ENCODE measurements at regions not wholly inside any gene's neighbourhood (a gene's known extent, or its start where the extent isn't known, plus 50 kb on each side); places are given as distances from the start of the nearest gene placed in this dataset.
"Not testable (repeated sequence)": the region's sequence is repeated elsewhere in the genome, so short reads cannot be mapped to it uniquely, and the experiment has no call there.

DNA sequence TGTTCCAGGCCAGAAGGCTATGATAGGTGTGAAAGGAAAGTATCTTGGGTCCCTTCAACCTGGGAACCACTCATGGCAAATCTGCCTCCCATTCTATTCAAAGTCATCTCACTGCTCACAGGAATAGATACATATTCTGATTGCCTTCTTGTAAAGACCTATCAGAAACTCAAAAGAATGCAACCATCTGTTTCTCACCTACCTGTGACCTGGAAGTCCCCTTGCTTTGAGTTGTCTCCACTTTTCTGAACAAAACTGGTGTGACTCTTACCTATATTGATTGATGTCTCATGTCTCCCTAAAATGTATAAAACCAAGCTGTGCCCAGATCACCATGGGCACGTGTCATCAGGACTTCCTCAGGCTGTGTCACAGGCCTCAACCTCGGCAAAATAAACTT lies 1149.3 kb downstream of the NSUN3 start:
- no peak for DNase-seq

DNA sequence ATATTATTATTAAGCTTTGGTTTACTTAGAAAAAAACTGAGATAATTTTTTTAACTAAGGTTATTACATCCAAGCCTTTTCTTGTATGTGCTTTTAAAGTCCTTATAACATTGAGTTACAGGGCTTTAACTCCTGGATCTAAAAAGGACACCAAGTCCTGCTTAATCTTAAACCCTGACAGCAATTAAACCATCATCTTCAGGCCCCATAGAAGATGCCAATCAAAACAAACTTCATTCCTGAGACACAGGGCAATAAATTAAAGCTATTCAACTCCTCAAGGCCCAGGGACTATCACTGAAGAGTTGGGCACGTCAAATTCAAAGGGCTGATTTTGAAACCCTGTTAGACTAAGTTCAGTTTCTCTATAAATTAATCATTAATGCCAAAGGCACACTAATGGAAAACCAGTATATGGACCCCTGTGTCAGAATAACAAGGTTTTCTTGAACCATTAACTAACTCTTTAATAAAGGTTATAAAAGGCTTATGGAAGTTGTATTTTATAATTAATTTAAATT lies 1152.6 kb downstream of the NSUN3 start:
- DNase-seq: no peak

DNA sequence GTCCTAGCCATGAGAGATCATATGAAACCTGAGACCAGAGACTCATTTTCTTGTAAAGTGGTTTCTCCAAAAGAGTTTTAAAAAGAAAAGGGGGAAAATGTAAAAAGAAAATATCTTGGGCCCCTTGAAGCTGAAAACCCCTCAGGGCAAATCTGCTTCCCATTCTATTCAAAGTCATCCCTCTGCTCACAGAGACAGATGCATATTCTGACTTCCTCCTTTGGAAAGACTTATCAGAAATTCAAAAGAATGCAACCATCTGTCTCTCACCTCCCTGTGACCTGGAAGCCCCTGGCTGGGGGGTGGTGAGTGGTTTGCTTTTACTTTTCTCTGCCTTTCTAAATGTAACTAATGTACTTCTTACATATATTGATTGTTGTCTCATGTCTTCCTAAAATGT lies 1154.8 kb downstream of the NSUN3 start:
- no peak for DNase-seq

DNA sequence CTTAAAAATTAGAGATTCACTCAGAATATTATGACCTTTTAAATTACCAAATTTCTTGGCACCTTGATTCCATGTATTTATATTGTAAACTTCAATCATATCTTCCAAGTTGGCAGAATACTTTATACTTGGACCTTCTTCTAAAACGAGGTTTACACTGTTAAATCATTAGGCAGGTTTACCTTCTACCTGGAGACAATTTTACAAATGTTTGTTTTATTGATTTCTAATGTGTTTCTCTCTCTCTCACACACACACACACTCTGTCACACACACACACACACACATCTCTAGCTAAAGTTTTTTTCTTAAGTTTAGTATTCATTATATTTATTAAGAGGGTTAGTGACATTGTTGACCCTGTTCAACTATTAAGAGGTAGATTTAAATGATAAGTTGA lies 1155.6 kb downstream of the NSUN3 start:
- no peak for DNase-seq

DNA sequence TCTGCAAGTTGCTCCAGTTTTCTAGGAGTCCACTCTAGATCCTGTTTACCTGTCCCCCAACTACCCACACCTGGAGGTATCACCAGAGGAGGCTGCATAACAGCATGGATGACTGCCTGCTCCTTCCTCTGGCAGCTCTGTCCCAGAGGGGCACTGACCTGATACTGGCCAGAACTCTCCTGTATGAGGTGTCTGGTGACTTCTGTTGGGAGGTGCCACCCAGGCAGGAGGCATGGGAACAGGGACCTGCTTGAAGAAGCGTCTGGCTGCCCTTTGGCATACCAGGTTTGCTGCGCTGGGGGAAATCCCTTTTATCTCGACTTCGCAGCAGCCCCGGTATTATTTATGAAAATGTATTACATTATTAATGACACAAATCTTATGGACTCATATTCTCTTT lies 1163.6 kb downstream of the NSUN3 start:
- DNase-seq: no peak

DNA sequence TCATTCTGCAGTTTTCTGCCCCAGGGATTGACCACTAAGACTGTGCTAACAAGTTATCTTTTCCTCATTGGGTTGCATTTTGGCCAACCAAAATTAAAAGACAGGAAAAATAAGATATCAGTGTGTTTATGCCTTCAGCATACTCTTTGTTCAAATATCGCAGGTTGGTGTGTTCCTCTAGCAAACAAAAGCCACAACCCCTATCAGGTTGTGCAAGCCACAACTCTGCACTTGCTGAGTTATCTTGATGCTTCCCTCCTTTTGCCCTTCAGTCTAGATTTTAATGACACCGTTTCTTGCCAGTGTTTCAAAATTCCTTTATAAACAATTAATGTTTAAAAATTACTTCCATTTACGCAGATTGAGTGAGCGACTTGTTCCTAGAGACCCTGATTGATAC lies 1164.2 kb downstream of the NSUN3 start:
- DNase-seq: no peak

DNA sequence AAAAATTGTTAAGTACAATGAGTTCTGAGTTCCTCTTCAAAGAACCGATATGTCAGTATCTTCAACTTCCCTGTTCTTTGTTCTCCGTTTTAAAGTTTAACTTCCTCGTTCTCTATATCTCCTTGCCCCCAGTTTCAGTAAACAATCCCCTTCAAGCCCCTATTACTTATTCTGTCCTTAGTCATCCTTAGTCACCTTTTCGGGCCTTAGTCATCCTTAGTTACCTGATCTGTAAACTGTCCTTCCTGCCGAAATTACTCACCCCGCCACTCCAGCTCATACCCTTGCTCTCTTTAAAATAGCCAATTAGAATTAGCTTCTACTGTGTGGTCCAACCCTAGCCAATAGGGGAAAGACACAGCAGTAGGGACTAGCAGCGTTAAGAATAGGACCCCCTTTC lies 1165.6 kb downstream of the NSUN3 start:
- DNase-seq: no peak

DNA sequence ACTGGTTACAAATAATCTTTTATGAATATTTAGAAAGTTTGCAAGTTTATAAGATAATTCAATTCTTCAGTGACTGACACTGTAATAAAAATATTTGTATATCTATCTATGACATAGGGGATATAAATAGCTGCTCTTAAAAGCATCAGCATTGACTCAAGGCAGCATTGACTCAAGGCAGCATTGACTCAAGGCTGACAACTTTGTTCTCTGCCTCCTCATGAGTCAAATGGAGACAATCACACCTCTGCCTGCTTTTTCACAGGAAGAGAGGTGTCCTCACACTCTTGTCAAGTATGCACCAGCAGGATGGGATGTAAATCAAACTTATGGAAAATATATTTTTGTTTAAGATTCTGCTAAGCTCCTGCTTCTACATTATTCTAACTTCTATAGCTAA lies 1173.1 kb downstream of the NSUN3 start:
- DNase-seq: no peak

DNA sequence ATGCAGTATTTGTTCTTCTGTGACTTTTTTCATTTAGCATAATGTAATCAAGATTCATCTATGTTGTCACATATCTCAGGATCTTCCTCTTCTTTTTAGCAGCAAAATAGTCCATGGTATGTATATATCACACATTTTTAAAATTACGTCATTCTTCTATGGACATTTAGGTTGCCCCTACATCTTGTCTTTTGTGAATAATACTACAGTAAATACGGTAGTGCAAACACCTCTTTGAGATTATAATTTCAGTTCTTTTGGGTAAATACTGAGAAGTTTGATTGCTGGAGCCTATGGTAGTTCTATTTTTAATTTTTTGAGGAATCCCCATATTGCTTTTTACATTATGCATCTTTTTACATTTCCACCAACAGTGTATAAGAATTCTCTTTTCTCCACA lies 1174.9 kb downstream of the NSUN3 start:
- DNase-seq: no peak

DNA sequence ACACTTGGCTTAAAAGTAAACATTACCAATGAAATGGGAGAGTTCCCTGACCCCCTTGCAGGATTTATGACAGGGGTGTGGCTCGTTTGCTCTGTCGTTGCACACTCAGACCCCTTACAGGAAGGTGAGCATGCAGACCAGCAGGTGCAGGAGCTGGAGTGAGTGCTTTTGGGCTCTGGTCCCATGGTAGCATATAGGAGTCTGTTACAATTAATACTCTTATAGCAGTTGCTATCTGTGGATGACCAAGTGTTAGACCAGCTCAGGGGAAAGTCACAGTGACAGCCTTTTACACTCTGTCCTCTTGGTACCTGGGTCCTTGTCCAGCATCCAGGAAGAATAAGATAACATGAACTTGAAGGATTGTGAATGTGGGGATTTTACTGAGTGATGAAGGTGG lies 1177.5 kb downstream of the NSUN3 start:
- DNase-seq: no peak

DNA sequence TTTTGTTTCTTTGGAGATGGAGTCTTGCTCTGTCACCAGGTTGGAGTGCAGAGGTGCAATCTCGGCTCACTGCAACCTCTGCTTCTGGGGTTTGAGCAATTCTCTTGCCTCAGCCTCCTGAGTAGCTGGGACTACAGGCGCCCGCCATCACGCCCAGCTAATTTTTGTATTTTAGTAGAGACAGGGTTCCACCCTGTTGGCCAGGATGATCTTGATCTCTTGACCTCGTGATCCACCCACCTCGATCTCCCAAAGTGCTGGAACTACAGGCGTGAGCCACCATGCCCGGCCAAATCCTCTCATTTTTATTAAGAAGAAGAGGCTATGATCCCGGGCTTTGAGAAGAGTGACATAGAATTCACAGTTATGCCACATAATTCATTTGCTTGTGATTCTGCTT lies 1178.4 kb downstream of the NSUN3 start:
- DNase-seq: not testable (repeated sequence)

DNA sequence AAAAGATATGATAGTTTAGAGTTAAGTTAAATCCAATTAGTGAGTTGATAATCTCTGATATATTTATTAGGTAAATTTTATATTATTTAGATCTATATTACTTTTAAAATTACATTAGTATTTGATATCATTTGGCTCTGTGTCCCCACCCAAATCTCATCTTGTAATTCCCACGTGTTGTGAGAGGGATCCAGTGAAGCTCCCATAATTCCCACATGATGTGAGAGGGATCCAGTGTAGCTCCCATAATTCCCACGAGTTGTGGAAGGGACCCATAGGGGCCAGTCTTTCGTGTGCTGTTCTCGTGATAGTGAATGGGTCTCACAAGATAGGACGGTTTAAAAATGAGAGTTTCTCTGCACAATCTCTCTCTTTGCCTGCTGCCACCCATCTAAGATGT lies 1183.6 kb downstream of the NSUN3 start:
- DNase-seq: no peak

DNA sequence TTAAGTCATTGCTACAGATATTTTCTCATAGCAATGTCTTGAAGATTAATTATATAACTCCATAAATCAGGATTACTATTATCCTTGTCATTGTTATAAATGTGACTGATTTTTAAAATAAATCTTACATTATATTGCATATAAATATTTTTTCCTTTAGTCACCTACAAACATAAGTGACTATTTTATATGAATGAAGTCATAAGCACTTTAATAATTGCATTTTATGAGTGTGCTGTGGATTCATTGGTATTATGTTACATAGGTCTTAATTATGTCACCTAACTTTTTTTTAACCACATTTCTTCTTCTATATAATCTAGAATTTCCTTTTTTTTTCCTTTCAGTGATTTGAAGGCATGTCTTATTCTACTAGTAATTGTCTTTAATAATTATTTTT lies 1191.2 kb downstream of the NSUN3 start:
- DNase-seq: no peak

DNA sequence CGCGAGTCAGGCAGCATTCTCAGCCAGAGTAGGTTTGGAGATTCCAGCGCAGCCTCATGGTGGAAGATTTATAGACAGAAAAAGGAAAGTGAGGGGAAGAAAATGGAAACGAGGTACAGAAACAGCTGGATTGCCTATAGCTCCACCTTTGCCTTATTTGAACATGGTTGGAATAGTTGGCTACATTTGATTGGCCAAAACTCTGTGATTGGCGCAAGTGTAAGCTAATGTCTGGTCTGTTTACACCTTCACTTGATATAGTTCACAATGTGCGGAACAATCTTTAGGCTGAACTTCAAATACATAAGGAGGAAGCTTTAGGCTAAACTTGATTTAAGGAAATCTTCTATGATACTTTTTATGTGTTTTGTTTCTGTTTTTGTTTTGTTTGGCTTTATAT lies 1191.9 kb downstream of the NSUN3 start:
- no peak for DNase-seq

DNA sequence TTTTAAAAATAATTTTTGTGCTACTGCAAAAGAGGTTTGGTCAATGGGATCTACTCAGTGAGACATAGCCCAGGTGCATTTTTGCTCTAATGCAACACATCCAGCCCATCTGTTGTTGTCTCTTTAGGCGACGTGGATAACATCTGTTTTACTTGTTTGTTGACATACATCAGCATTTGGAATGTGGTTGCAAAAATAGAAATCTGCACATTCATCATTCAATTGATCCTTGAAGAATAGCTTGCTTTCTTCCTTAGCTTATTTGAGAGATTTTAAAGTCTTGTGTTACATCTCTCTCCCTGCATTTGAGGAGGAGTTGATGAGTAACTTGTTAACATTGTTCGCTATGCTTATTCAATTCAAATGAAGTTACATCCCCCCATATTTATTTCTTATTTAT lies 1202.3 kb downstream of the NSUN3 start:
- DNase-seq: no peak

DNA sequence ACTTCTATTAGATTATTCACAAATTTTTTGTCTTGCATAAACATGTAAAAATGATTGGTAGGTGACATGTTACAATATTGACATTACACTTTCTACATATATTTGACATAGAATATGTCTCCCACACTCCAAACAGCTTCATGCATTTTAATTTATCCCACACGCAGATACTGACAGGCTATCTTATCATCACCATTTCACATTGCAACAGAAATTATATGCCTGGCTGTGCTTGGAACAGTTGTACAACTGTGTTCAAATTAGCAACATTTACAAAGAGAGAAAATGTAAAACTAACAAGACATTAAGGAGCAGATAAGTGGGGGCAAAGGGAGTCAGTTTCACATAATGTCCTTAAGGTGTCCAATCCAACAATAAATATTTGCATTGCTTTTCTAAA lies 1208.5 kb downstream of the NSUN3 start:
- DNase-seq: no peak

DNA sequence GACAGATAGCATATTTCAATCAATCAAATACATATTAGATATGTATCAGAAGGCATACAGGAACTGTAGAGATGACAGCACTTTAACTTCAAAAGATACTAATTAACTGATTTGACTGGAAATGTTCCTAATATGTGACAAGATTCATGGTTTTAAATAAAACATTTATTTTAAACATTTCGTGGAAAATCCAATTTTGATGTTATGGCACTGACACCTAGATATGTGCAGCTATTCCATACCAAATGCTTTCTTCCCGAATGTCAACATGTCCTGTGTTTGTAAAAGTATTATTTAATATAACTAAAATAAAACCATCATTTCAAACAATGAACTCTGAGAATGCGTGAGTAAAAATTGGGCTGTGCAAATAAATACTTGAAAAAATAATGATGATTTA lies 1209.3 kb downstream of the NSUN3 start:
- no peak for DNase-seq

DNA sequence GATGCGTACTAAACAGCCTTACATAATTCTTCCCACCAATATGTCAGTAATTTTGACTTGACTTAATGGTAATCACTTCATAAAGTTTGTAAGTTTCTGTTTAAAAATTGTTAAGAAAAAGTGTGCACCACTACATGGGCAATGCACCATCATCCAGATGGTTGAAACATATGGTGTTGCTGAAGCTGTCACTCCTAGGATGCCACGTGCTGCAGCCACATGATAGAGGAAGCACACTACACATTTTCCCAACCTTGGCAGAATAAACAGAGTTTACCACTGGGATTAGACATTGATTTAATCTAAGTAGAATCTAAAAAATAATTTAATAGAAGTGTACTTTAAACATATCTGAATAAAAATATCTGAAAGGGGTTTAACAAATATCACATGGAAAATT lies 1209.9 kb downstream of the NSUN3 start:
- no peak for DNase-seq

DNA sequence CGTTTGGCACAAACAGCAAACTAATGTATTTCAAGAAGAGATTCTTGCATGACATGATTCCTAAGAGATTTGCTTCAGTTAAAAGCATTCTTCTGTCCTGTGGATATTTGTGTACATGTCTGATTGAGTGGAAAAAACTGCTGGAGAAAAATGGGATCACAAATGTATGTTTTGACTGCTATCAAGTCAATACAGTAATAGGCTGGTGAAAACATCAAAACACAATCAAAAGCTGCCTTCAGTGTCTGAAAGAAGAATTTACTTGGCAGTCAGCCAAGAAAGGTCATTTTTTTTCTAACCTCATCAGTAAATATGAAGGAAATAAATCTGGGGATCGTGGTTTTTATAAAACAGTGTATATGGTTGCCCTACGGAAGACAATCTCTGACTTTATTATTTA lies 1214.8 kb downstream of the NSUN3 start:
- DNase-seq: no peak

DNA sequence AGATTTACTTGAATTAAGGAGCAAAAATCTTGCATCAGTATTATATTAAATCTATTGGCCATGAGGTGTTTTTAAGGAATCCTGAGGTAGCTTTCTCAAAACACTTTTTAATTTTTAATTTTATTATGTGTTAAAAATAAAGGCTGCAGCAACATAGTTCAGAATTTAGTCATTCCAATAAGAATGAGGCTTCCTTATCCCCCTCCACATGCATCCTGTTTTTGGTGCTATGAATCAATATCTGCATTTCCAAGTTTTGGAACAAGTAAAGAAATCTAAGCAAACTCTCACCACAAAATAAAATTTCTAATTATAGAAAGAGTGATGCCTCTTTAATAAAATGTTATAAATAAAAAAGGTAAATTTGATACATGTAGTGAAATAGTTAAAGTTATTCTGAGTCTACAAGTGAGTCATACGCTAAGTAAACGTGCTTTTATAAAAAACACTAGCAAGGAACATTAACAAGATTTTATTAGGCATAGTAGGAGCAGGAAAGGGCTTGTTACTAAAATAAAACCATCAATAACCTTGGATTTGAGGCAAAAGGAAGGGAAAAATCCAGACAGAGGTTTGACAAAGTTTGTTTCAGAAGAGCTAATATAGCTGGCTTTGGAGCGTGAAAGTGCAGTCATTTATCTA lies 1218.0 kb downstream of the NSUN3 start:
- DNase-seq: no peak

DNA sequence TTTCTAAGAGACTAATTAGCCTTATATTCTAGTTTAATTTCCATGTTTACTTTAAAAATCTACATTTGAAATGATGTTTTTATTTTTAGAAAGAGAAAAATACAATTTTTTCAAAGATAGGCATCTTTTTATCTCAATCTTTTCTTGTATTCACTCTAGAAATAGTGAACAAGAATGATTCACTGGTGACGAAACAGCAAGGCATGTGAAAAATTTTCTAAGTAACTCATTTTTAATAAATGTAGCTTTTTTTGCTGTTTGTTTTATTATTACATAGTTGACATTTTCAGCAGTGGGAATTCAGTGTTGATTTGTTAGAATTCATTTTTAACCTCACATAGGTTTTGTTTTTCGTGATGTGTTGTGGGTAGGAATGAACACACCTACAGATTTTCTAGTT lies 1226.4 kb downstream of the NSUN3 start:
- no peak for DNase-seq

DNA sequence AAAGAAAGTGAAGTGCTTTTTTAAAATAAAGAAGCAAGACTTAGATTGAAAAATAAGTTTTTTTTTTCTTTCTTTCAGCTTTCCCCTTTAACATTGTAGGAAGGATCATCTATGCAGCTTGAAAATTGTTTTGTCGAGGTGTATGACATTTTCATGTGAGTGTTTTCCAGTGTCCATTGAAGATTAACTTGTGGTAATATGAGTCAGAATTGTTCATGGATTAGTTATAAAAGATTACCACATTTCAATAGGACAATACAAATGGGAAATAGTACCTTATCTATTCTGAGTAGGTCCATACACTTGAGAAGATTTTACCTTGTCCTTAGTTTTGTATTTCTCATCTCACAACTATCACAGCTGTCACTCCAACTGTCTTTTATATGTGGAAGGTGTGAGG lies 1234.7 kb downstream of the NSUN3 start:
- DNase-seq: no peak

DNA sequence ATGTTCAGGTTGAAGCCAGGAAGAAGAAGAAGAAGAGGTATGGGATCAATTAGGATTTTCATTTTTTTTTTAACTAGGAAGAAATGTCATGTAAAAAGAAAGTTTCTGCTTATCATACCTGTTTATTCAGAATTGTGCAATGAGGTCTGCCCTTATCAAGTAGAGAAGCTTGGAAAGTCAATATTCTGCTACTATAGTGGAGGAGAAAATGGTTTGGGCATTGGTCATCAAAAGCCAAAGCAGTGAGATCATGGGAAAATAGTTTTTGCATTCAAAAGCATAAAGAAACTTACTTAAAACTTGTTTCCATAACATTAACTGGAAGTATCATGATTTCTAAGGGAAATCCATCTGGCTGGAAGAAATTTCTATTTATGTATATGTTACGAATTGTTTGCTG lies 1239.2 kb downstream of the NSUN3 start:
- no peak for DNase-seq

DNA sequence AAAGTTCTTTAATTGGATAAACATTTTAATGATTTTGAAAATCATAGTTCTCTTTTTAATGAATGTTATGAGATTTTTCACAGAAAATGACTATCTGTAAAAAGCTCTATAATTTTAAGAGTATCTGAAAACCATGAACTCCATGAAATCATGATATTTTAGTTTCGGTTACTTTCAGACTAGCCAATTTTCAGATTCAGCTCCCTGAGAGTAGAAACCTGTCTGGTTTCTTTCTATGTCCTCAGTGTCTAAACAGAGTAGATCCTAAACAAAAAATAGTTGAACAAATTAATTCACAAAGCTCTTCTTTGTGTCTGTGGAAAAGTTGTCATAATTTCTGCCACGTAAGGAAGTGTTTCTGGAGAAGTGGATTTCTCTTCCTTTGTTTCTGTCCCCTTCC lies 1247.7 kb downstream of the NSUN3 start:
- no peak for DNase-seq

DNA sequence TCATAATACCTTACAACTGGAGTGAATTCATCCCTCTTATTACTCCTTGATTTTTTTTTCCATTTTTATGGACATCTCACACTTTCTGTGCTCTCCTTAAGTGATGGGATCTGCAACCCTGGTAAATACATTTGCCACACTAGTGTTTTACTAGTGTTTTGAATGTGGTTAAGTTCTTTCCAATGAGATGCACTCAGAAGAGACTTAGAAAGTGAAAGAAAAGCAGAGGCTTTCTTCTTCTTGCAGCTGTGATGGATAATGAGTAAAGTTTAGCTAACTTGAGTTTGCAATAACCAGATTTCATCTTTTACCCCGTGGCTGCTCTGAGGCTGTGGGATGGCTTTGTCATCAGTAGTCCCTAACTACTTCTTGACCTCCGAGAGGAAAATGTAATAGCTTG lies 1248.4 kb downstream of the NSUN3 start:
- no peak for DNase-seq

DNA sequence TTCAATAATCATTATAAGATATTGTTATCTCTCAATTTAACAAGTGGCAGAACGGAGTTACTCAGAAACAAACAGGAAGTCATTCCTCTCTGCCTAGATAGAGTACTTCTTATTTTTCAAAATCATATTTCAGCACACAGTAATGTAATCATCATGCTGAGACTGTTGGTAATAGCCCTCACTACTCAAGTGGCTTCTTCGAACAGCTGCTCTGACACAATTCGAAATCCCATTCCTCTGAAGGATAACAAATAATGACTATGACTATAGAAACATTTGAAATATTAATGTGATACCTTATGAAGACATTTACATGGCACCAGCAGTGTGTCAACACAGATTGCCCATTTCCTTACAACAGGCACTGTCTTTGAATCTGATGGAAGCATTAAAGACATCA lies 1249.8 kb downstream of the NSUN3 start:
- no peak for DNase-seq

Data from stimulated activated CD4-positive, alpha-beta T cell treated with anti-CD3 and anti-CD28 coated beads, Interleukin-15, amount 100 ng/mL, for 24 hours (primary cell).